GM21367 (cell line): ENCODE measurements at regions not wholly inside any gene's neighbourhood (a gene's known extent, or its start where the extent isn't known, plus 50 kb on each side); places are given as distances from the start of the nearest gene placed in this dataset.

Source experiments
- ATAC-seq: cut with Tn5 transposase; IDR thresholded peaks from one replicate; pipeline ENCODE4 v1.9.1; 2021; ENCODE audit not compliant: unreplicated experiment

GRCh38 chr19:28983430-28983829 lies 229.5 kb downstream of the UQCRFS1 start:
- no peak for ATAC-seq

DNA sequence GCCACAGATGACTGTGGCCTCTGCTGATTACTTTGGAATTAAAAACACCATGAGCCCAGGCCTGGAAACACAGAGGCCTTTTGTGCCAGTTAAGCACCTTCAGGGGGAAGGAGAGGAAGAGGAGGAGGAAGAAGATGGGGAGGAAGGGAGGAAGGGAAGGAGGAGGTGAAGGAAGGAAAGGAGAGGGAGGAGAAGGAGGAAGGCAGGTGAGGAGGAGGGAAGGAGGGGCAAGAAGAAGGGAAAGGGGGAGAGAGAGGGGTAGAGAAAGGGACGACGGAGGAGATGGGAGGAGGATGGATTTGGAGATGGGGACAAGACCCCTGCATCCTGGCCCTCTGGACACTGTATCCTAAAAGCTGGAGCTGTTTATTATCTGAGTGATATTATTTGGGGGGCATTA lies 231.0 kb downstream of the UQCRFS1 start:
- no peak for ATAC-seq

- ATAC-seq = no peak
These were observed 231.4 kb downstream of the UQCRFS1 start for GRCh38 chr19:28981518-28981917.

DNA sequence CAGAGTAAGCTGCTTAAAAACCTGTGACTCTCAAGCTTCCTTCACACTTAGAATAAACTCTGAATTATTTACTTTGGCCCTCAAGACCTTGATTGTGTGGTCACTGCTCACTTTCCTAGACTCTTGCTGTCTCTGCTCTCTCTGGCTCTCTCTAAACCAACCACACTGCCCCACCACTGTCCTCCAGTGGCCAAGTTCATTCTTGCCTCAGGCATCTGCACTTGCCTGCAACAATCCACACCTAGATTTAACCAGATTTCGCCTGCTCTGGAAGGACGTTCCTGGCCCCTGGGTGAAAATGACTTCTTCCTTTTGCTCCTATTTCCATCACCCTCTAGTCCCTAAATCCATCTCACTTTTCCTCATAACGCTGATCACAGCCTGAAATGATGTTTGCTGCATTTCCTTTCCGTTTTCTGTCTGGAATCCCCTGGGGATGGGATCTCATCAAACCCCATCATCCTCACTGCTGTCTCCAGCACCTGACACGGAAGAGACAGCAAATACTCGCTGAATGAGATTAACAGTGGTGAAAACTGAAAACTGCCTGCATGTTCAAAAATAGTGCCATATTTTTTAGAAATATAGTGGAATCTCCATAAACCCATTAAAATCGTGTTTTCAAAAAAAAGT lies 232.6 kb downstream of the UQCRFS1 start:
- no peak for ATAC-seq

GRCh38 chr19:28977826-28978225 lies 235.1 kb downstream of the UQCRFS1 start:
- ATAC-seq = no peak

DNA sequence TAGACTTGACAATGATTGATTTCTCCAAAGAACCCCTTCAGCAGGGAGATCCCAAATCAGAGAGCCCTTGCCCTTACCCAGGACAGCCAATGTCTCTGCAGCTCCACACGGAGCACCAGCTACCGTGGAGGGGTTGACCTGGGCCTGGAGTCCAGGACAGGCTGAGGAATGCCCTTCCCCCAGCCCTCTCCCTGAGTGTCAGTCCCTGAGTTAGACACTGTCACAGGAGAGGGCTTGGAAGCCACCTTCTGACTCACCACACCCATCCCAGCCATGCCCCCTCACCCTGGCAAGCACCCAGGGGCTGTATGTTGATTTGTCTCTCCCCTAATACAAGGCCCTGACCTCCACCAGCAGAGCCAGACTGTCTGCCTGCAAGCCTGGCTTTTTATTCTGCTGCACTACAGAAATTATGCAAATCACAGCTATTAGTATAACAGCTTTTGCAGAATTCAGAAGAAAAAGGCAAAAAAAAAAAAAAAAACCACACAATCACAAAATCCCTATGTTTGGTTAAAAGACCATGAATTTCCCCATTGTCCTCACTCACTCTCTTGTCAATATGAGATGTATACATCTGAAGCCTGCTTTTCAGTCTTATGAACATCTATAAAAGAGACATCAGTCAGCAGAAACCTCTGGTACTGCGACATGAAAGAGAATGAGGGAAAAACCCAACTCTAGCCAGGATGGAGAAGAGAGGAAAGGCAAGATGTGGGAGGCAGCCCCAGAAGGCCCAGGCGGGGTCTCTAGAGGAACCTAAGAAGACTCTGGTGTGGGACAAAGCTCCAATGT lies 240.7 kb downstream of the UQCRFS1 start:
- ATAC-seq = no peak

- ATAC-seq = no peak
These were observed 241.4 kb downstream of the UQCRFS1 start for GRCh38 chr19:28971513-28971912.

GRCh38 chr19:28971049-28971448 lies 241.9 kb downstream of the UQCRFS1 start:
- no peak for ATAC-seq

- no peak for ATAC-seq
These were observed 244.2 kb downstream of the UQCRFS1 start for GRCh38 chr19:28968721-28969120.

DNA sequence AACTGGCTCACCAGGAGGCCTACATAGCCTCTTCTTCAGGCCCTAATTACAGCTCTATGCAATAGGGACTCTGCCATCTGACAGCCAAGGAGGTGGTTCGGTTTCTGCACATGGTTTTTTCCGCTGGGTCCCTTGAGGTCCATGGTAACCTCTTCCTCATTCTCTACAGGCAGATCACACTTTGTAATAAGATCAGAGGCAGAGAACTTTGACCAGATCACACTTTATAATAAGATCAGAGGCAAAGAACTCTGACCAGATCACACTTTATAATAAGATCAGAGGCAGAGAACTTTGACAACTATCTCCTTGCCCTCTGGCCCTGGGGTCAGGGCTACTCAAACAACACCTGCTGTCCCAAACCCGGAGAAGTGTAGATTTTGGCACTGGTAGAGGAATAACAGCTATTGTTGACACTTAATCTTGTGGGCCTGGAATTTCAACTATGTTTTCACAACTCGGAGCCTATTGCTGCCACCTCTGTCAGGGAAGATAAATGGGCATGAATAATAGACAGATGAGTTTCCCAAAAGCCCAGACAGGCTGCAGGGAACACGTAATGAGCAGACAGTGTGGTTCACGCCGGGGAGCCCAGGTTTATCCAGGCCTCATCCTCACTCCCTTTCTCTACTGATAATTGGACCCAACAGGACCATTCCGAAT lies 246.1 kb downstream of the UQCRFS1 start:
- no peak for ATAC-seq

DNA sequence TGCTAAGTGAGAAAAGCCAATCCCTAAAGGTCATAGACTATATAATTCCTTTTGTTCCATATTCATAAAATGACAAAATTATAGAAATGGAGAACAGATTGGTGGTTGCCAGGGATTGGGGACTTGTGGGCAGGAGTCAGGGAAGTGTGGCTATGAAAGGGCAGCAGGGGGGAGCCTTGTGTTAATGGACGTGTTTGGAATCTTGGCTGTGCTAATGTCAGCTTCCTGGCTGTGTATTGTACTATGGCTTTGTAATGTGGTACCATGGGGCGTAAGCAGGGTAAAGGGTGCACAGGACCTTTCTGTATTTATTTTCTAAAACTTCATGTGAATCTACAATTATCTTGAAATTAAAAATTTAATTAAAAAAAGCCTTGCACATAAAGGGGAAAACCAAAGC lies 248.5 kb downstream of the UQCRFS1 start:
- ATAC-seq = no peak

- no peak for ATAC-seq
These were observed 249.3 kb downstream of the UQCRFS1 start for GRCh38 chr19:28963486-28964250.

- ATAC-seq = no peak
These were observed 251.0 kb downstream of the UQCRFS1 start for GRCh38 chr19:28961772-28962500.

GRCh38 chr19:28960986-28961705 lies 251.8 kb downstream of the UQCRFS1 start:
- ATAC-seq = no peak

DNA sequence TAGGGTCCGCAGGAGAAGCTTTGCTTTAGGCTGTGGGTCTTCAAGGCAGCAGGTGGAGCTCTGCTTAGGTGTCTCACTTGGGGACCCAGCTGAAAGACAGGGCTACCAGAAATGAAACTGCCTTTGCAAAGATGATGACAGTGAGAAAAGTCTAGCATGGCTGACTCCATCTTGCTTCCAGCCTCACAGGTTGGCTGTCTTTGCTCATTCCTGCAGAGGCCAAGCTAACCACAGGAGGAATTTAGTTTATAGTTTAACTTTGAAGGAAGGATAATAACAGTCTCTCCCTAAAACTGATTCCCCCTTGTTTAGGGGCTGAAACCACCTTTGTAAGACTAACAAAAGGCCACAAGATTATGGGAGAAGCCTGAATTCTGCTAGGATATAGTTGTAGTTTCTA lies 252.4 kb downstream of the UQCRFS1 start:
- no peak for ATAC-seq

DNA sequence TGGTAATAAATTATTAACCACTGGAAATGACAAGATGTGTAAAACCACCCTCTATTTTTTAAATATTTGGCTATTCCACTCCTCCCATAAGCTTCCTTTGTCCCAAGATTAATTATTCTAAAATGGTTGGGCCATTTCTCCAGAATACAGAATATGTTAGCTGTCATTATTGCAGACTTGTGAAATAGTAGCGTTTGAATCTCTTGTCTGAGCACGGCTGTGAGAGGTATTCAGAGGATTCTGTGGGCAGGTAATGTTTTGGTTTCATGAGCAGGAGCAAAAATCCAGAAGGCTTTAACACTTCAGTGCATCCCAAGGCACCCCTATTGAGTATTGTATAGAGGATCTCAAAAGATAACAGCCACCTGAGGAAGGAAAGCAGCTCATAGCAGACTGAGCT lies 256.0 kb downstream of the UQCRFS1 start:
- no peak for ATAC-seq

DNA sequence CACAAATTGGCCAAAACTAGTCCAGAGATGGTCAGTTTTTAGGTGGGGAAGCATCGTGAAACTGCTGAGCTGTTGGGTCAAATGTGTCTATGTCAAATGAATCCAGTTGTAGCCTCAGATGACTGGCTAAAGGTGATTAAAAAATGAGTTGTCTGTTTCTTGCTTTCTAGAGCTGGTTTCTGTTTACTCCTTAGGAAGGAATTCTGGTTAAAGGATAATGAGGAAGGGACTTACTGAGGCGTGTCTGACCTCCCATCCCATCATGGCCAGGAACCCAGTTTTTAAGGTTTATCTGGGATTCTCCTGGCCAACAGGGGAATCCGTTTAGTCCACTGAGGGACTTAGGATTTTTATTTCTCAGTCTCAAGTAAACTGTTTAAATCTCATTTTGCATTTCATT lies 256.5 kb downstream of the UQCRFS1 start:
- no peak for ATAC-seq

GRCh38 chr19:28949535-28949934 lies 263.4 kb downstream of the UQCRFS1 start:
- no peak for ATAC-seq

DNA sequence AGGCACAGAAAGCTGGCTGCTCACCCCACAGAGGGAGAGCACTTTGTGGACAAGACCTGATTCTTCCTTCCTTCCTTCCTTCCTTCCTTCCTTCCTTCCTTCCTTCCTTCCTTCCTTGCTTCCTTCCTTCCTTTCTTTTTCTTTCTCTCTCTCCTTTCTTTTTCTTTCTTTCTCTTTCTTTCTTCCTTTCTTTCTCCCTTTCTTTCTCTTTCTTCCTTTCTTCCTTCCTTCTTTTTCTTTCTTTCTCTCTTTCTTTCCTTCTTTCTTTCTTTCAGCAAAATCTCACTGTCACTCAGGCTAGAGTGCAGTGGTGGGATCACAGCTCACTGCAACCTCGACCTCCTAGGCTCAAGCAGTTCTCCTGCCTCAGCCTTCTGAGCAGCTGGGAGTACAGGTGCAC lies 263.9 kb downstream of the UQCRFS1 start:
- ATAC-seq = no peak

DNA sequence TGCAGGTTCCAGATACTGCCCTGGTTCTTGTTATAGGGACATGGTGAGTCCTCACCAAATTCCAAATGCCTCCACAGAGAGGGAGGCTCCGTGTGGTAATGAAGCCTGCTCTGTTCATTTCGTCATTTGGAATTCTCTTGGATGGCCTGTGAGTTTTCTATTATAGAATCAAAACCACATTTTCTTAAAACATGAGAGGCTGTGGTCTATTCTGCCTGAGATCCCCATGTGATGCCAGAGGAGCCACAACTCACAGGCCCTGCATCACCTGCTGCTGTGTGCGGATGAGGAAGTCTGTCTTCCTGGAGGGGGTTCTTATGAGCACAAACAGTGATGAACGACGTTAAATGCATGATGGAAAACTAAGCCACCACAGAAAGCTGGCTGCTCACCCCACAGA lies 264.4 kb downstream of the UQCRFS1 start:
- no peak for ATAC-seq
